ENCODE measurements at regions not wholly inside any gene's neighbourhood (a gene's known extent, or its start where the extent isn't known, plus 50 kb on each side); places are given as distances from the start of the nearest gene placed in this dataset.
A peak's percentile ranks its signal among the peaks of the same experiment; 100 is the strongest.

GRCh38 chr2:6024229-6024628 lies 332.0 kb downstream of the SOX11 start:
- DNase-seq (ENCODE audit: extremely low read depth in 1 of 11, low read depth in 9 of 11, low spot score in 4 of 11), result no peak

- DNase-seq (ENCODE audit: extremely low read depth in 1 of 11, low read depth in 9 of 11, low spot score in 4 of 11), result no peak
Measured at GRCh38 chr2:6024784-6025183, 332.6 kb downstream of the SOX11 start.

DNA sequence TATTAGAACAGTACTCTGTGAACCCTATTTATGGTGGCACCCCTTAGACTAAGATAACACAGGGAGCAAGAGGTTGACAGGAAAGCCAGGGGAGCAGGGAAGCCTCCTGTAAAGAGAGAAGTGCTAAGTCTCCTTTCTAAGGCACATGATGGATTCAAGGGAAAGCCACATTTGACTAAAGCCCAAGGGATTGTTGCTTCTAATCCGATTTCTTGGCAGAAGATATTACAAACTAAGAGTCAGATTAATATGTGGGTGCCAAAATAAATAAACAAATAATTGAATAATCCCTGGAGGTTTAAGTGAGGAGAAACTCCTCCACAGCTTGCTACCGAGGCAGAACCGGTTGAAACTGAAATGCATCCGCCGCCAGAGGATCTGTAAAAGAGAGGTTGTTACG lies 333.2 kb downstream of the SOX11 start:
- no peak for DNase-seq (ENCODE audit: extremely low read depth in 1 of 11, low read depth in 9 of 11, low spot score in 4 of 11)

DNA sequence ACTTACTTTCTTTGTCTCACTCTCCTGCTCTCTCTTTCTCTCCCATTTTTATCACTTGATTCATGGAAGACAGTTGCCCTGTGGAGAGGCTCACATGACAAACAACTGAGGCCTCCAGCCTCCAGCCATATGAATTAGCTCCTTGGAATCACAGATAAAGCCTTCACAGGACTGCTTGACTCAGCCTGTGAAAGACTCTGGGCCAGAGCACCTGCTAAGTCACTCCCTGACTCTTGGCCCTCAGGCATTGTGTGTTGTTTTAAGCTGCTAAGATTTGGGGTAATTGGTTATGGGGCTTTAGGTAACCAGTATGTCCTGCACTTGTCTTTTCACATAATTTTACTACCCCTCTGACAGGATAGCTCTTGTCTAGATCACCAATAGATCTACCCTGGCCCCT lies 334.9 kb downstream of the SOX11 start:
- no peak for DNase-seq (ENCODE audit: extremely low read depth in 1 of 11, low read depth in 9 of 11, low spot score in 4 of 11)

GRCh38 chr2:6031200-6031867 lies 339.1 kb downstream of the SOX11 start:
- no peak for DNase-seq (ENCODE audit: extremely low read depth in 1 of 11, low read depth in 9 of 11, low spot score in 4 of 11)

DNA sequence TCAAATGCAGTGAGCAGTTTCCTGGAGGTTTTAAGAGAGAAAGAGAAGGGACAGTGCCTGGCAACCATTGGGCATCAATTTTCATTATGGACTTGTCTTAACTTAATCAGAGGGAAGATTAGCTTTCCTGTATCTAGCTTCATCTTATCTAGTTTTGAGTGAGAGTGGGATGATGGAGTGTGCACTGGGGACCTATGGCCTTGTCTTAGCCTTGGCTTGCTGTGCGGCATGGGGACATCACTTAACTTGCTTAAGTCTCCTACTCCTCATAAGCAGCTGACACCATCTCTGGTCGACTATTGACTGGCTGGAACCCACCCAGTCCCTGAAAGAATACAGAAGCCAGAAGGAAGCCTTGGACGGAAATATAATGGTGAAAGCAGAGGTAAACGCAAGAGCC lies 344.0 kb downstream of the SOX11 start:
- no peak for DNase-seq (ENCODE audit: extremely low read depth in 1 of 11, low read depth in 9 of 11, low spot score in 4 of 11)

- DNase-seq (ENCODE audit: extremely low read depth in 1 of 11, low read depth in 9 of 11, low spot score in 4 of 11), result no peak
Measured at GRCh38 chr2:6043238-6043637, 351.1 kb downstream of the SOX11 start.

GRCh38 chr2:6052649-6053048 lies 360.5 kb downstream of the SOX11 start:
- DNase-seq (ENCODE audit: extremely low read depth in 1 of 11, low read depth in 9 of 11, low spot score in 4 of 11), result no peak

DNA sequence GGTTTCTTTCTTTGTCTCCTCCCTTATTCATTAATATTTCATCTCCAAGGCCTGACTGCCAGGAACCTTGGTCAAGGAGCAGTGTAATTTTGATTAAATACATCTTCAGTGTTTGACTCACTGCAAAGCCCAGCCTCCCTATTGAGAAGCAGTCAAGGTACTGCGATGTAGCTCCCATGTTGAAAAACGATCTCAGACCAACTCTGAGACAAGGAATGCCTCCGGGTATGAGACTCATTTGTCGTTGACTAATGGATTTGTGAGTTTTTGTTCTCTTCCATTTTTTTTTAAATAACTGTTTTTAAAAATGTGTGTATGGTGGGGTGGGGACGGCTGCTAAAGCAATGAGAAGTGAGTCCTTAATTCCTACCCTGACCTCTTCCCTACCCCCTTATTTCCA lies 361.6 kb downstream of the SOX11 start:
- DNase-seq (ENCODE audit: extremely low read depth in 1 of 11, low read depth in 9 of 11, low spot score in 4 of 11), result no peak

- no peak for DNase-seq (ENCODE audit: extremely low read depth in 1 of 11, low read depth in 9 of 11, low spot score in 4 of 11)
Measured at GRCh38 chr2:6054161-6054671, 362.0 kb downstream of the SOX11 start.

GRCh38 chr2:6060992-6061663 lies 368.9 kb downstream of the SOX11 start:
- no peak for DNase-seq (ENCODE audit: extremely low read depth in 1 of 11, low read depth in 9 of 11, low spot score in 4 of 11)

DNA sequence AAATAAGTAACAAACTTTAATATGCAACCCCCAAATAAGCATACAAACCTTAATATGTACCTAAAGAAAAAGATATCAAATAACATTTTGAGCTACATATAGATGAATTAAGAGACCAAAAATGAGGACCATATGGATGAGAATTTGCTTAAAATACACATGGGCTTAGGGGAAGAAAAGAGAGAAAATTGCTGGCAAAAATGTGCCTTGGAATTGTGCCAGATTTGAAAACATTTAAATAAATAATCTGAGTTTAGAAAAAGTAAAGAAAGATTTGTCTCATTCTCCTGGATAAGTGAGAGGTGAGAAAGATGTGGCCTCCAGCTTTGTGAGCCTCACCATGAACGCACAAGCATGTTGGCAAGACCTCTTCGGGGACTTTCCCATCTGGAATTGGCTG lies 372.6 kb downstream of the SOX11 start:
- DNase-seq (ENCODE audit: extremely low read depth in 1 of 11, low read depth in 9 of 11, low spot score in 4 of 11), result no peak

DNA sequence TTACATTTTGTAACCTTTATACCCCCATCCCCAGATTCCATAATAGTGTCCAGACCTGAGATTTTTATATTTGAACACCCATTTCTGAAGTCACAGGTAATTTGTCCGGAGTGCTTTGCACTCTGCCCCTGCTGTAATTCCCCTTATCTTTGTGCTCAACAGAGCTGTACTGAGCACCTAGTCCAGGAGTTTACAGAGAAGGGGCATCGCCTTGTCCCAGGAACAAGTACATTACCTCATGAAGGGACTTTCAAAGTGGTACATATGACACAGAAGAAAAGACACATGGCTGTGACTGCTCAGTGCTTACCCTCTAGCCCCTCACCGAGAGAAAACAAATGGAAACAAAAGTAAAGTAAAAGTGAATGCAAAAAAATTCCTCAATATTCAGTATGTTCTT lies 373.5 kb downstream of the SOX11 start:
- no peak for DNase-seq (ENCODE audit: extremely low read depth in 1 of 11, low read depth in 9 of 11, low spot score in 4 of 11)

DNA sequence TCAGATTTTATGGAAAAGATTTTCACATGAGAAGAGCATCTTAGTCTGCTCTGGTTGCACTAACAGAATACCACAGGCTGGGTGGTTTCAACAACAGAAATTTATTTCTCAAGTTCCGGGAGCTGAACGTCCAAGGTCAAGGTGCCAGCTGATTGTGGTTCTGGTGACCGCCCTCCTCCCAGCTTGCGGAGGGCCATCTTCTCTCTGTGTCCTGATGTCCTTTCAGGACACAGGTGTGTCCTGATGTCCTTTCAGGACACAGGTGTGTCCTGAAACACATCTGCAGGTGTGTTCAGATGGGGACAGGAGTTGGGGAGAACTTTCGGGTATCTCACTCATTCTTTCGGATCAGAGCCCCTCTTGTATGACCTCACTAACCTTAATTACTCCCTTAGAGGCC lies 374.9 kb downstream of the SOX11 start:
- DNase-seq (ENCODE audit: extremely low read depth in 1 of 11, low read depth in 9 of 11, low spot score in 4 of 11), result no peak

DNA sequence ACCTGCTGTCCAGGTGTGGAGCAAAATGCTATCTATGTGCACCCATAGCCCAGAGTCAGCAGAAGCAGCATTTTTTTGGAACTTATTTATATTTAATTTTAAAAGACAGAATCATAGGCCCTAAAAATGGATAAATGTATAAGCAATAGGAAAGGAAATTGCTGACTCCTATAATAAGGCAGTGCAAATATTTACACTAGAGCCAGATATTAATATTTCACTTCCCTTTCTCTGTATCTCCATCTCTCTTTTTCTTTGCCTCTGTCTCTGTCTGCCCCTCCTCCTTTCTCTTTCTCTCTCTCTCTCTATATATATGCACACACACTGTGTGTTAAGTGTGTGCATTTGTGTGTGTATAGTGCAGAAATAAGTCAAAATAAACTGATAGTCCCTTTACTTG lies 375.6 kb downstream of the SOX11 start:
- no peak for DNase-seq (ENCODE audit: extremely low read depth in 1 of 11, low read depth in 9 of 11, low spot score in 4 of 11)

DNA sequence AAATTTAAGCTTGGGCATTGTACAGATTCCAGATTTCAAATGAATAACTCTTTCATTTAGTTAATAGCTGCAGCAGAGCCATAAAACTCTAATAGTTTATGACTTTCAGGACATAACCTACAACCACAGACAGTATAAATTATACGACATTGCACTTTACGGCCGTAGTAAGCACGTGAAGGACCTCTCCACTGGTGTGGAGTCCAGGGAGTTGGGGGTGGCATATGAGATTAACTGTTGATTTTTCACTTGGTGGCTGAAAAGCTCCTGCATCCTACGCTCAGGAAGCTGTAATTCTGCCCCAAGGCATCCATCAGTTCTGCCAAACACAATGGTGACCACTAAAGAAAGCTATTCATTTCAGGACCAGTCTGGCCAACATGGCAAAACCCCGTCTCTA lies 376.2 kb downstream of the SOX11 start:
- peak in 2 of 11 donors; percentile 45 to 50 for DNase-seq (ENCODE audit: extremely low read depth in 1 of 11, low read depth in 9 of 11, low spot score in 4 of 11)

DNA sequence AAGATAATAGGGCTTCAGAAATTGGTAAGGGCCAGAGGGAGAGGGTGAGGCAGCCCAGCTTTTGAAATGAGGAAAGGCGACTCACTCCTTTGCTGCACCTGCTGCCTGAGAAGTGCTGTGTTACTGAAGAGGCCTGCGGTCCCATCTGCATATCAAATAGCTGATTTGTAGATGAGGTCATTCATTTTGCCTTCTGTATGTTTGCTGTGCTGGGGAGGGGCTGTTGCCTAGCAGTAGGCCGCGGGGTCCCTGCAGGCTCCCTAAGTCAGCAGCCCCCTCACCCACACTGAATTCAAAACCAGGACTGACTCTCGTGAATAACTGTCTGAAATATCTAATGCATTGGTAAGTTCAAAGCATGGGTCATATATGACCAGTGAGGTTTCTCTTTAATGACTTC lies 377.2 kb downstream of the SOX11 start:
- no peak for DNase-seq (ENCODE audit: extremely low read depth in 1 of 11, low read depth in 9 of 11, low spot score in 4 of 11)

- no peak for DNase-seq (ENCODE audit: extremely low read depth in 1 of 11, low read depth in 9 of 11, low spot score in 4 of 11)
Measured at GRCh38 chr2:6071519-6071918, 379.3 kb downstream of the SOX11 start.

DNA sequence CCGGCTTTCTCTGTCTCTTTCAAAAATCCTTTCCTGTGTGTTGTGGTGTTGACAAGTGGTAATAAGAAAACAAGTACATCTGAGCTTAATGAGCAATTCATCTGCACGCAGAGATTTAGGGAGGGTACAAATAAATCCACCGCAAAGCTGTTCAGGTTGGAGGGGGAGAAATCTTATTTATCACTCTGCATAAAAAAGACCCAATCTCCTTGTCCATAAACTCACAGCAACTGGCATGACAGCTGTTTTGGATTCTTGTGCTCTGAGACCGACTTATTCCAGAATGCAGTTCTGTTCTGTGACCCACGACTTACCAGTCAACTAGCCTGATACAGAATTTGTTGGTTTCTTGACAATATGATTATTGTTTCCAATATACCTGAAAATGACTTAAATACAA lies 380.1 kb downstream of the SOX11 start:
- DNase-seq (ENCODE audit: extremely low read depth in 1 of 11, low read depth in 9 of 11, low spot score in 4 of 11), result no peak

GRCh38 chr2:6072768-6073167 lies 380.6 kb downstream of the SOX11 start:
- no peak for DNase-seq (ENCODE audit: extremely low read depth in 1 of 11, low read depth in 9 of 11, low spot score in 4 of 11)
